ENCODE measurements at regions not wholly inside any gene's neighbourhood (a gene's known extent, or its start where the extent isn't known, plus 50 kb on each side); places are given as distances from the start of the nearest gene placed in this dataset.

DNA sequence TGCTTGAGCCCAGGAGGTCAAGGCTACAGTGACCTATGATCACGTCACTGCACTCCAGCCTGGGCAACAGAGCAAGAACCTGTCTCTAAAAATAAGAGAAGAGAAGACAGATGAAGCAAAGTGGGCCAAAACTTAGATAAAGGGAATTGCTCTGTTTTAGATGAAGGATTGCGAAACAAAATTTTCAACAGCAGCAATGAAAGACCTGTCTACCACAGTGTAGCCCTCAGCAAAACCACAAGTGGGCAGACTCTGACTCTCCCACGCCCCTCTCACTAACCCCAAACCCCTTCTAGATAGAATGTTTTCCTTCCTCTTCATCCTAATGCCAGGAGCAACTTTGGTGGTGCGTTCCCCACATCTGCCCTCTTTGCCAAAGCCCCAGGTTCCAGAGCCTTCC lies 105.6 kb upstream of the ALDH3B2 start:
- no peak for TF ChIP-seq GATA3 (IDR thresholded peaks at IDR 0.05; ENCODE audit: low read depth, low read length)
- TF ChIP-seq GATA2 (IDR thresholded peaks at IDR 0.05; ENCODE audit: low read depth, low read length), result no peak

Data from SH-SY5Y (cell line).